ENCODE measurements at regions not wholly inside any gene's neighbourhood (a gene's known extent, or its start where the extent isn't known, plus 50 kb on each side); places are given as distances from the start of the nearest gene placed in this dataset.
A peak's percentile ranks its signal among the peaks of the same experiment; 100 is the strongest.
"Not testable (repeated sequence)": the region's sequence is repeated elsewhere in the genome, so short reads cannot be mapped to it uniquely, and the experiment has no call there.

GRCh38 chr4:33966808-33967207 lies 2277.5 kb downstream of the ARAP2 start:
- DNase-seq = no peak
- H3K27ac ChIP-seq = no peak overlapping the region
- no peaks in the 10 kb centered on the region for H3K27me3 ChIP-seq (replicated peaks; ENCODE audit: insufficient read depth)
- H3K9ac ChIP-seq = no peak overlapping the region
- TF ChIP-seq EZH2phosphoT487 (IDR thresholded peaks at IDR 0.05; ENCODE audit: insufficient read depth, low read depth) (no peak), EZH2 (IDR thresholded peaks at IDR 0.05; ENCODE audit: insufficient read depth, poor library complexity, severe bottlenecking) (no peak)
- H3K9me3 ChIP-seq (ENCODE audit: low read depth) = no peaks in the 10 kb centered on the region
- no peaks in the 10 kb centered on the region for H4K20me1 ChIP-seq (ENCODE audit: insufficient read depth)
- H2AFZ ChIP-seq = no peak overlapping the region
- no peak overlapping the region for H3K4me2 ChIP-seq (ENCODE audit: unreplicated experiment)
- WGBS, 2 experiments (ENCODE audit: low coverage in 1 of 2, low lambda C conversion rate in 2 of 2, missing lambda C conversion rate in 2 of 2) = 76 to 83% methylated on average over 1 of the region's 1 CpG
- no peaks in the 10 kb centered on the region for H3K36me3 ChIP-seq (ENCODE audit: low read depth)
- no peaks in the 10 kb centered on the region for H3F3A ChIP-seq (ENCODE audit: insufficient read depth)
- no peaks in the 10 kb centered on the region for H3K9me2 ChIP-seq (ENCODE audit: insufficient read depth)
- no peak overlapping the region for H3K4me3 ChIP-seq
- in situ Hi-C loops (cut with MboI) = no loop called here
- no peaks in the 10 kb centered on the region for H3K79me2 ChIP-seq (ENCODE audit: insufficient read depth)
- no peaks in the 10 kb centered on the region for H3K4me1 ChIP-seq (ENCODE audit: insufficient read depth)

GRCh38 chr4:33974270-33974669 lies 2270.0 kb downstream of the ARAP2 start:
- in situ Hi-C loops (cut with MboI) = no loop called here
- Histone ChIP-seq H3K79me2 (ENCODE audit: insufficient read depth) (no peaks in the 10 kb centered on the region), H3K4me1 (ENCODE audit: insufficient read depth) (no peaks in the 10 kb centered on the region), H3K27ac (no peak overlapping the region), H3K27me3 (replicated peaks; ENCODE audit: insufficient read depth) (no peaks in the 10 kb centered on the region), H3K9ac (no peak overlapping the region), H3K9me3 (ENCODE audit: low read depth) (no peaks in the 10 kb centered on the region), H3K4me3 (no peak overlapping the region), H4K20me1 (ENCODE audit: insufficient read depth) (no peaks in the 10 kb centered on the region), H3K4me2 (ENCODE audit: unreplicated experiment) (no peak overlapping the region), H2AFZ (no peak overlapping the region), H3K36me3 (ENCODE audit: low read depth) (no peaks in the 10 kb centered on the region), H3F3A (ENCODE audit: insufficient read depth) (no peaks in the 10 kb centered on the region), H3K9me2 (ENCODE audit: insufficient read depth) (no peaks in the 10 kb centered on the region; the same call in 1 of the 2 replicates)
- TF ChIP-seq EZH2phosphoT487 (IDR thresholded peaks at IDR 0.05; ENCODE audit: insufficient read depth, low read depth) (no peak), EZH2 (IDR thresholded peaks at IDR 0.05; ENCODE audit: insufficient read depth, poor library complexity, severe bottlenecking) (no peak)
- no peak for DNase-seq

GRCh38 chr4:33975995-33976394 lies 2268.3 kb downstream of the ARAP2 start:
- Histone ChIP-seq H3K4me2 (ENCODE audit: unreplicated experiment) (no peak overlapping the region), H3K4me3 (no peak overlapping the region), H3K27ac (no peak overlapping the region), H2AFZ (no peak overlapping the region), H3K4me1 (ENCODE audit: insufficient read depth) (no peaks in the 10 kb centered on the region), H3F3A (ENCODE audit: insufficient read depth) (no peaks in the 10 kb centered on the region), H3K9me2 (ENCODE audit: insufficient read depth) (no peaks in the 10 kb centered on the region; the same call in 1 of the 2 replicates), H3K36me3 (ENCODE audit: low read depth) (no peaks in the 10 kb centered on the region), H3K9me3 (ENCODE audit: low read depth) (no peaks in the 10 kb centered on the region), H3K79me2 (ENCODE audit: insufficient read depth) (no peaks in the 10 kb centered on the region), H3K27me3 (replicated peaks; ENCODE audit: insufficient read depth) (no peaks in the 10 kb centered on the region), H4K20me1 (ENCODE audit: insufficient read depth) (no peaks in the 10 kb centered on the region), H3K9ac (no peak overlapping the region)
- DNase-seq = peak; percentile 6
- TF ChIP-seq EZH2 (IDR thresholded peaks at IDR 0.05; ENCODE audit: insufficient read depth, poor library complexity, severe bottlenecking) (no peak), EZH2phosphoT487 (IDR thresholded peaks at IDR 0.05; ENCODE audit: insufficient read depth, low read depth) (no peak)
- in situ Hi-C loops (cut with MboI) = no loop called here

GRCh38 chr4:33979781-33980180 lies 2264.5 kb downstream of the ARAP2 start:
- in situ Hi-C loops (cut with MboI); DNase-seq: not testable (repeated sequence)
- 58% methylated on average over 4 of the region's 4 CpGs for whole genome bisulfite sequencing, 2 experiments (ENCODE audit: low coverage in 1 of 2, low lambda C conversion rate in 2 of 2, missing lambda C conversion rate in 2 of 2)

GRCh38 chr4:33980361-33980760 lies 2264.0 kb downstream of the ARAP2 start:
- TF ChIP-seq EZH2 (IDR thresholded peaks at IDR 0.05; ENCODE audit: insufficient read depth, poor library complexity, severe bottlenecking) = no peak
- no peak for TF ChIP-seq EZH2phosphoT487 (IDR thresholded peaks at IDR 0.05; ENCODE audit: insufficient read depth, low read depth)
- Histone ChIP-seq H2AFZ (no peak overlapping the region), H3K9me3 (ENCODE audit: low read depth) (no peaks in the 10 kb centered on the region), H3K27me3 (replicated peaks; ENCODE audit: insufficient read depth) (no peaks in the 10 kb centered on the region), H3F3A (ENCODE audit: insufficient read depth) (no peaks in the 10 kb centered on the region), H3K27ac (no peak overlapping the region), H3K4me2 (ENCODE audit: unreplicated experiment) (no peak overlapping the region), H3K4me3 (no peak overlapping the region), H3K9me2 (ENCODE audit: insufficient read depth) (no peaks in the 10 kb centered on the region; the same call in 1 of the 2 replicates), H3K9ac (no peak overlapping the region), H3K79me2 (ENCODE audit: insufficient read depth) (no peaks in the 10 kb centered on the region), H3K4me1 (ENCODE audit: insufficient read depth) (no peaks in the 10 kb centered on the region), H3K36me3 (ENCODE audit: low read depth) (no peaks in the 10 kb centered on the region), H4K20me1 (ENCODE audit: insufficient read depth) (no peaks in the 10 kb centered on the region)
- 52 to 56% methylated on average over 2 of the region's 2 CpGs for WGBS, 2 experiments (ENCODE audit: low coverage in 1 of 2, low lambda C conversion rate in 2 of 2, missing lambda C conversion rate in 2 of 2)
- no peak for DNase-seq
- in situ Hi-C loops (cut with MboI) = no loop called here

More at GRCh38 chr4:33979781-33980180, 2264.5 kb downstream of the ARAP2 start:
- not testable (repeated sequence) for H2AFZ ChIP-seq; H3K79me2 ChIP-seq (ENCODE audit: insufficient read depth); H3K4me1 ChIP-seq (ENCODE audit: insufficient read depth); H3K4me3 ChIP-seq; H3K9me2 ChIP-seq (ENCODE audit: insufficient read depth); H3K36me3 ChIP-seq (ENCODE audit: low read depth); H3K4me2 ChIP-seq (ENCODE audit: unreplicated experiment); H3F3A ChIP-seq (ENCODE audit: insufficient read depth); H3K9ac ChIP-seq; H4K20me1 ChIP-seq (ENCODE audit: insufficient read depth); H3K27ac ChIP-seq; H3K9me3 ChIP-seq (ENCODE audit: low read depth); H3K27me3 ChIP-seq (replicated peaks; ENCODE audit: insufficient read depth)
